ENCODE measurements at regions not wholly inside any gene's neighbourhood (a gene's known extent, or its start where the extent isn't known, plus 50 kb on each side); places are given as distances from the start of the nearest gene placed in this dataset.

- no peak for TF ChIP-seq CTCF (IDR thresholded peaks at IDR 0.05)
- TF ChIP-seq POLR2A (IDR thresholded peaks at IDR 0.05; ENCODE audit: low read length) = no peak
- TF ChIP-seq MAZ (IDR thresholded peaks at IDR 0.05; ENCODE audit: borderline replicate concordance, low read depth, low read length) = no peak
- TF ChIP-seq BCL3 (IDR thresholded peaks at IDR 0.05) = no peak
- no peak for TF ChIP-seq REST (IDR thresholded peaks at IDR 0.05)
- no peak for TF ChIP-seq EP300 (IDR thresholded peaks at IDR 0.05)
- TF ChIP-seq CHD2 (IDR thresholded peaks at IDR 0.05; ENCODE audit: low read length, partially characterized antibody) = no peak
- TF ChIP-seq JUN (IDR thresholded peaks at IDR 0.05) = no peak
- no peak for TF ChIP-seq ZSCAN20 (CRISPR knock-in tag; IDR thresholded peaks at IDR 0.05)
- no peak for TF ChIP-seq NR3C1 (IDR thresholded peaks at IDR 0.05)
- no peak for TF ChIP-seq CEBPB (IDR thresholded peaks at IDR 0.05)
- no peak for TF ChIP-seq RAD21 (conservative IDR thresholded peaks at IDR 0.05 in 1 of 2, IDR thresholded peaks at IDR 0.05 in 1 of 2)
- TF ChIP-seq MAFK (IDR thresholded peaks at IDR 0.05; ENCODE audit: partially characterized antibody) = no peak
These were observed 111.6 kb downstream of the NEUROD6 start for GRCh38 chr7:31228957-31229356.

Measured in A549 (cell line).